HG03520 (cell line): ENCODE measurements at regions not wholly inside any gene's neighbourhood (a gene's known extent, or its start where the extent isn't known, plus 50 kb on each side); places are given as distances from the start of the nearest gene placed in this dataset.
"Not testable (repeated sequence)": the region's sequence is repeated elsewhere in the genome, so short reads cannot be mapped to it uniquely, and the experiment has no call there.

Experiments used
- ATAC-seq: cut with Tn5 transposase; IDR thresholded peaks from one replicate; pipeline ENCODE4 v1.9.1; 2021; ENCODE audit warnings: mild to moderate bottlenecking, moderate library complexity; ENCODE audit not compliant: unreplicated experiment

- ATAC-seq = no peak
Observed at GRCh38 chr3:83251490-83251889, 1490.0 kb upstream of the GBE1 start.

GRCh38 chr3:83250613-83251012, 1489.2 kb upstream of the GBE1 start:
- no peak for ATAC-seq

GRCh38 chr3:83248454-83248853, 1487.0 kb upstream of the GBE1 start:
- ATAC-seq = no peak

GRCh38 chr3:83235180-83235814, 1473.9 kb upstream of the GBE1 start:
- ATAC-seq = no peak

GRCh38 chr3:83233715-83234114, 1472.3 kb upstream of the GBE1 start:
- ATAC-seq = no peak

- ATAC-seq = no peak
Observed at GRCh38 chr3:83230841-83231240, 1469.4 kb upstream of the GBE1 start.

- no peak for ATAC-seq
Observed at GRCh38 chr3:83230376-83230775, 1468.9 kb upstream of the GBE1 start.

- no peak for ATAC-seq
Observed at GRCh38 chr3:83226751-83227150, 1465.3 kb upstream of the GBE1 start.

- ATAC-seq = no peak
Observed at GRCh38 chr3:83224101-83224868, 1462.8 kb upstream of the GBE1 start.

- no peak for ATAC-seq
Observed at GRCh38 chr3:83218383-83219200, 1457.1 kb upstream of the GBE1 start.

- not testable (repeated sequence) for ATAC-seq
Observed at GRCh38 chr3:83217595-83218118, 1456.2 kb upstream of the GBE1 start.

- ATAC-seq = no peak
Observed at GRCh38 chr3:83216919-83217594, 1455.6 kb upstream of the GBE1 start.

GRCh38 chr3:83195243-83195642, 1433.8 kb upstream of the GBE1 start:
- no peak for ATAC-seq

- ATAC-seq = no peak
Observed at GRCh38 chr3:83193526-83193925, 1432.1 kb upstream of the GBE1 start.

GRCh38 chr3:83189634-83190033, 1428.2 kb upstream of the GBE1 start:
- ATAC-seq = no peak

GRCh38 chr3:83169473-83169872, 1408.0 kb upstream of the GBE1 start:
- no peak for ATAC-seq

GRCh38 chr3:83150896-83151295, 1389.5 kb upstream of the GBE1 start:
- ATAC-seq = no peak

GRCh38 chr3:83140983-83141382, 1379.5 kb upstream of the GBE1 start:
- no peak for ATAC-seq

- no peak for ATAC-seq
Observed at GRCh38 chr3:83131236-83131635, 1369.8 kb upstream of the GBE1 start.

- no peak for ATAC-seq
Observed at GRCh38 chr3:83122774-83123350, 1361.4 kb upstream of the GBE1 start.

- no peak for ATAC-seq
Observed at GRCh38 chr3:83093222-83093572, 1331.8 kb upstream of the GBE1 start.
